ENCODE measurements at regions not wholly inside any gene's neighbourhood (a gene's known extent, or its start where the extent isn't known, plus 50 kb on each side); places are given as distances from the start of the nearest gene placed in this dataset.

- Histone ChIP-seq H3K4me3 (no peak overlapping the region), H3K36me3 (no peaks in the 10 kb centered on the region), H3K9me3 (replicated peaks) (peaks cover 8% of the 10 kb centered on the region), H3K4me1 (no peaks in the 10 kb centered on the region), H3K27me3 (ENCODE audit: low read depth) (no peaks in the 10 kb centered on the region), H3K27ac (replicated peaks) (no peak overlapping the region)
- no peak for DNase-seq
- TF ChIP-seq, protein P1, sequence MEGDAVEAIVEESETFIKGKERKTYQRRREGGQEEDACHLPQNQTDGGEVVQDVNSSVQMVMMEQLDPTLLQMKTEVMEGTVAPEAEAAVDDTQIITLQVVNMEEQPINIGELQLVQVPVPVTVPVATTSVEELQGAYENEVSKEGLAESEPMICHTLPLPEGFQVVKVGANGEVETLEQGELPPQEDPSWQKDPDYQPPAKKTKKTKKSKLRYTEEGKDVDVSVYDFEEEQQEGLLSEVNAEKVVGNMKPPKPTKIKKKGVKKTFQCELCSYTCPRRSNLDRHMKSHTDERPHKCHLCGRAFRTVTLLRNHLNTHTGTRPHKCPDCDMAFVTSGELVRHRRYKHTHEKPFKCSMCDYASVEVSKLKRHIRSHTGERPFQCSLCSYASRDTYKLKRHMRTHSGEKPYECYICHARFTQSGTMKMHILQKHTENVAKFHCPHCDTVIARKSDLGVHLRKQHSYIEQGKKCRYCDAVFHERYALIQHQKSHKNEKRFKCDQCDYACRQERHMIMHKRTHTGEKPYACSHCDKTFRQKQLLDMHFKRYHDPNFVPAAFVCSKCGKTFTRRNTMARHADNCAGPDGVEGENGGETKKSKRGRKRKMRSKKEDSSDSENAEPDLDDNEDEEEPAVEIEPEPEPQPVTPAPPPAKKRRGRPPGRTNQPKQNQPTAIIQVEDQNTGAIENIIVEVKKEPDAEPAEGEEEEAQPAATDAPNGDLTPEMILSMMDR (IDR thresholded peaks at IDR 0.05; ENCODE audit: borderline replicate concordance) = no peak
- intact Hi-C loops (cut with micrococcal nuclease) = no loop called here
Measured at GRCh38 chr12:17076028-17076744, 470.2 kb upstream of the LMO3 start.

GRCh38 chr12:17064834-17065233 lies 458.9 kb upstream of the LMO3 start:
- intact Hi-C loops (cut with micrococcal nuclease) = no loop called here
- no peaks in the 10 kb centered on the region for H3K4me1 ChIP-seq
- DNase-seq = no peak

DNA sequence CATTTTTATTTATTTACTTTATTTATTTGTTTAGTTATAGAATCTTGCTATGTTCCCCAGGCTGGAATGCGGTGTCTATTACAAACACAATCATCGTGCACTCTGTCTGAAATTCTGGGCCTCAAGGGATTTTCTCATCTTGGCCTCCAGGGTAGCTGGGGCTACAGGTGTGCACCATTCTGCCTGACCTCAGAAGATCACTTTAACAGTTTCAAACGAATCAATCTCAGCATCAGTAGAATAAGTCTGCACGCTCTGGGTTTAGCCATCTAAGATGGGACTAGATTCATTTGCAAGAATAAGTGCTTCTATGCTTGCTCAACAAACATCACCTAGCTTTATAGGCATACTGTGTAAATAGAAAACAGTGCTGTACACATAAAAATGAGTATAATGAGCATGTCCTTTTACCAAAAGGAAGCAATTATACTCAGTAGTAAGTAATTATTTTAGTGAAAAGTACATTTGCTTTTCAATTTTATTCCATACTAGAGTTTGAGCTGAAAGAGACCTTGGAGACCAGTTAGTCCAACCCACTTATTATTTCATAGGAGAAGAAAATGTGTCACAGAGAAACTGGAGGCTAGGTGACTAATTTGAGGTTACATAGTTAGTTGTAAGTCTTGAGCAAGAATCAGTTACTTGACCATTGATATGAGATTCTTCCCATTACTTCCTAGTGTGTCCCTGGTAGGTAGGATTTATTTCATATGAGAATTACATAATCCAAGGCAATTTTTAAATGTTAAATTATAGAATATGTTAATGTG lies 456.5 kb upstream of the LMO3 start:
- H3K36me3 ChIP-seq = no peaks in the 10 kb centered on the region
- no peak overlapping the region for H3K27ac ChIP-seq (replicated peaks)
- peaks cover 9% of the 10 kb centered on the region for H3K9me3 ChIP-seq (replicated peaks)
- TF ChIP-seq, protein P1 (IDR thresholded peaks at IDR 0.05; ENCODE audit: borderline replicate concordance) = no peak
- DNase-seq = no peak
- no peak overlapping the region for H3K4me3 ChIP-seq
- intact Hi-C loops (cut with micrococcal nuclease) = no loop called here
- no peaks in the 10 kb centered on the region for H3K27me3 ChIP-seq (ENCODE audit: low read depth)
- H3K4me1 ChIP-seq = no peaks in the 10 kb centered on the region

More at GRCh38 chr12:17064834-17065233, 458.9 kb upstream of the LMO3 start:
- TF ChIP-seq, protein P1 (IDR thresholded peaks at IDR 0.05; ENCODE audit: borderline replicate concordance) = no peak
- H3K27ac ChIP-seq (replicated peaks) = no peak overlapping the region
- no peak overlapping the region for H3K4me3 ChIP-seq
- no peaks in the 10 kb centered on the region for H3K36me3 ChIP-seq
- no peaks in the 10 kb centered on the region for H3K27me3 ChIP-seq (ENCODE audit: low read depth)
- H3K9me3 ChIP-seq (replicated peaks) = no peaks in the 10 kb centered on the region

- H3K9me3 ChIP-seq (replicated peaks) = peaks cover 13% of the 10 kb centered on the region
- H3K36me3 ChIP-seq = no peaks in the 10 kb centered on the region
- no peak overlapping the region for H3K4me3 ChIP-seq
- intact Hi-C loops (cut with micrococcal nuclease) = no loop called here
- DNase-seq = no peak
- H3K4me1 ChIP-seq = no peaks in the 10 kb centered on the region
- TF ChIP-seq, protein P1 (IDR thresholded peaks at IDR 0.05; ENCODE audit: borderline replicate concordance) = no peak
- H3K27me3 ChIP-seq (ENCODE audit: low read depth) = no peaks in the 10 kb centered on the region
- H3K27ac ChIP-seq (replicated peaks) = no peak overlapping the region
Measured at GRCh38 chr12:17060260-17060659, 454.3 kb upstream of the LMO3 start.

DNA sequence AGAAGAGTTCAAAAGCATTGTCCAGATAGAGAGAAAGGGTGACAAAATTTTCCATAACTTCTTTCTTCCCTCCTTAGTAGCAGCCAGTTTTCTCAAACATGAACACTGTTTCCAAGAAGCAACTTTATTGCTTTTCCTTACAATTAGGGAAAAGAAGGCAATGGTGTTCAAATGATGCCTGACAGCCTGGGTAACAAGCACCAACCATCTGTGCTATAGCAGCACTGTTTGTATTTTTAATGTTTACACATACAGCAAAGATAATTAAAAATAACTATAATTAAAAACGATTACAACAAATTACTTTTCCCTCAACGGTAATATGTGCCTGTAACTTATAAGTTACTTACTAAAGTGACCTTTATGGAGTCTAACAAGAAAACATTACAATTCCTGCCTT lies 450.6 kb upstream of the LMO3 start:
- no peaks in the 10 kb centered on the region for H3K36me3 ChIP-seq
- no peaks in the 10 kb centered on the region for H3K27me3 ChIP-seq (ENCODE audit: low read depth)
- H3K4me1 ChIP-seq = no peaks in the 10 kb centered on the region
- intact Hi-C loops (cut with micrococcal nuclease) = no loop called here
- no peak for DNase-seq
- peaks cover 43% of the 10 kb centered on the region for H3K9me3 ChIP-seq (replicated peaks)
- TF ChIP-seq, protein P1 (IDR thresholded peaks at IDR 0.05; ENCODE audit: borderline replicate concordance) = no peak
- H3K4me3 ChIP-seq = no peak overlapping the region
- no peak overlapping the region for H3K27ac ChIP-seq (replicated peaks)
